K562 (cell line): ENCODE measurements at regions not wholly inside any gene's neighbourhood (a gene's known extent, or its start where the extent isn't known, plus 50 kb on each side); places are given as distances from the start of the nearest gene placed in this dataset.

Experiments used
- ATAC-seq: fragments of 200-7000 bp; cut with Tn5 transposase; 3 replicates; pipeline ENCODE4 v1.9.1; 2020; ENCODE audit warnings: moderate library complexity
- BruUV-seq: library from RNA; stranded (reverse); fragments of 400-500 nt; replicated peaks from 2 replicates; lab custom pipeline; 2021; lab: Mats Ljungman, UMichigan
- CTCF ChIA-PET: fragments of 300-600 bp; formaldehyde crosslinking; extraction: SDS; loops from one replicate; lab custom pipeline; 2021; ENCODE audit warnings: low intra/inter-chr PET ratio; lab: Yijun Ruan, JAX
- POLR2A ChIA-PET: fragments of 300-600, 350-650 bp; sonication (Branson Sonifier 250); formaldehyde crosslinking; extraction: SDS; loops from one replicate; lab custom pipeline; 2021; ENCODE audit warnings: antibody characterized with exemption, inconsistent platforms; lab: Yijun Ruan, JAX
- DNase-seq, 4 experiments: peaks; one replicate each; pipeline versions ENCODE4 v3.0.0 to v3.0.0-alpha.2; 2011 to 2018; ENCODE audit warnings: low spot score in 3 of 4, mixed read lengths in 3 of 4; ENCODE audit errors: extremely low read depth in 1 of 4
- FAIRE-seq: peaks from 2 replicates; lab custom pipeline; 2011; peaks lifted over from hg19 to GRCh38; lab: Jason Lieb, UNC
- H2AFZ ChIP-seq: 2 replicates; pipeline ENCODE4 v1.6.0; 2011; ENCODE audit warnings: low read depth, low read length, control low read depth, inconsistent platforms
- H3K27ac ChIP-seq: fragments of 200-600 bp; 3 replicates; pipeline ENCODE4 v1.8.0; 2011; ENCODE audit warnings: low read depth, mild to moderate bottlenecking, control low read depth, inconsistent platforms, low read length, moderate library complexity, mixed read lengths; ENCODE audit errors: extremely low read depth
- H3K27me3 ChIP-seq, 2 experiments: fragments of 300-600 bp in 1 of 2; 2 replicates in 1 of 2; 3 replicates in 1 of 2; pipeline versions ENCODE4 v1.6.0 to v1.8.0; 2011; ENCODE audit warnings: inconsistent platforms in 2 of 2, low read length in 2 of 2, mild to moderate bottlenecking in 1 of 2, mixed read lengths in 1 of 2, moderate library complexity in 1 of 2; ENCODE audit not compliant: control insufficient read depth in 2 of 2, insufficient read depth in 2 of 2
- H3K36me3 ChIP-seq: fragments of 300-600 bp; 3 replicates; pipeline ENCODE4 v1.8.0; 2011; ENCODE audit warnings: mild to moderate bottlenecking, low read length, inconsistent platforms; ENCODE audit not compliant: control insufficient read depth, insufficient read depth
- H3K4me1 ChIP-seq, 2 experiments: fragments of 200-600 bp in 1 of 2; replicated peaks in 1 of 2; 2 replicates in 1 of 2; 3 replicates in 1 of 2; pipeline versions ENCODE4 v1.5.1 to v1.8.0; 2011; ENCODE audit warnings: inconsistent platforms in 2 of 2, low read length in 2 of 2, mild to moderate bottlenecking in 1 of 2, mixed read lengths in 1 of 2, moderate library complexity in 1 of 2; ENCODE audit not compliant: control insufficient read depth in 2 of 2, insufficient read depth in 2 of 2
- H3K4me2 ChIP-seq: 2 replicates; pipeline ENCODE4 v1.6.1; 2011; ENCODE audit warnings: low read length, control low read depth, inconsistent platforms, mixed read lengths; ENCODE audit not compliant: insufficient read depth
- H3K4me3 ChIP-seq: fragments of 200-600 bp; sonication (generic), shearing (Covaris generic); 2 replicates; pipeline ENCODE4 v1.5.1; 2016; ENCODE audit warnings: control low read depth, inconsistent platforms
- H3K79me2 ChIP-seq: fragments of 200-600 bp; 3 replicates; pipeline ENCODE4 v1.8.0; 2011; ENCODE audit warnings: low read length, inconsistent platforms; ENCODE audit not compliant: control insufficient read depth, insufficient read depth
- H3K9ac ChIP-seq, 2 experiments: 2 replicates each; pipeline versions ENCODE4 v1.6.0 to v1.6.1; 2011; ENCODE audit warnings: low read depth in 2 of 2, low read length in 2 of 2, control low read depth in 1 of 2, inconsistent platforms in 1 of 2, mild to moderate bottlenecking in 1 of 2, mixed read lengths in 1 of 2; ENCODE audit not compliant: insufficient read depth in 1 of 2
- H3K9me1 ChIP-seq: one replicate; pipeline ENCODE4 v1.6.0; 2011; ENCODE audit warnings: inconsistent platforms, mild to moderate bottlenecking, low read length, moderate library complexity; ENCODE audit not compliant: control insufficient read depth, insufficient read depth
- H3K9me3 ChIP-seq: replicated peaks from 2 replicates; pipeline ENCODE4 v1.5.1; 2011; ENCODE audit warnings: low read depth, low read length, inconsistent platforms; ENCODE audit not compliant: control insufficient read depth, insufficient read depth
- H4K20me1 ChIP-seq: replicated peaks from 2 replicates; pipeline ENCODE4 v1.6.1; 2011; ENCODE audit warnings: low read length, inconsistent platforms, mixed read lengths; ENCODE audit not compliant: control insufficient read depth, insufficient read depth
- BRD4 ChIP-seq: fragments of 200-600 bp; sonication (generic); IDR thresholded peaks from 2 replicates; pipeline ENCODE4 v1.6.1; 2017; ENCODE audit warnings: inconsistent platforms
- CBX3 ChIP-seq, 2 experiments: IDR thresholded peaks; 1 replicate in 1 of 2; 2 replicates in 1 of 2; pipeline ENCODE4 v1.6.1; 2012; ENCODE audit warnings: inconsistent platforms in 2 of 2, low read length in 2 of 2, borderline replicate concordance in 1 of 2, control low read depth in 1 of 2
- COPS2 ChIP-seq: fragments of 450-650 bp; conservative IDR thresholded peaks from 2 replicates; pipeline ENCODE4 v1.6.1; 2016; ENCODE audit warnings: mild to moderate bottlenecking, moderate library complexity
- EP400 ChIP-seq: fragments of 450-650 bp; IDR thresholded peaks from 2 replicates; pipeline ENCODE4 v1.6.1; 2017; ENCODE audit warnings: antibody characterized with exemption, mild to moderate bottlenecking, moderate library complexity
- NR3C1 ChIP-seq: sonication (generic); formaldehyde crosslinking; IDR thresholded peaks from 2 replicates; pipeline ENCODE4 v1.8.1; 2022; ENCODE audit warnings: missing genetic modification reagents
- PCBP2 ChIP-seq: fragments of 200-400 bp; formaldehyde crosslinking; IDR thresholded peaks from 2 replicates; pipeline ENCODE4 v1.6.1; 2018; ENCODE audit warnings: low read length, low read depth, mild to moderate bottlenecking, moderate library complexity; ENCODE audit not compliant: poor library complexity, severe bottlenecking
- POLR2G ChIP-seq: fragments of 200-400 bp; formaldehyde crosslinking; IDR thresholded peaks from 2 replicates; pipeline ENCODE4 v1.6.1; 2017; ENCODE audit warnings: low read depth, mild to moderate bottlenecking, antibody characterized with exemption, low read length, moderate library complexity
- SRSF9 ChIP-seq: fragments of 200-400 bp; formaldehyde crosslinking; IDR thresholded peaks from 2 replicates; pipeline ENCODE4 v1.6.1; 2017; ENCODE audit warnings: low read depth, low read length, borderline replicate concordance
- TAF9B ChIP-seq: fragments of 450-650 bp; IDR thresholded peaks from 2 replicates; pipeline ENCODE4 v1.6.1; 2018; ENCODE audit warnings: mild to moderate bottlenecking; ENCODE audit not compliant: partially characterized antibody
- TRIM28 ChIP-seq: fragments of 450-650 bp; IDR thresholded peaks from 2 replicates; pipeline ENCODE4 v1.6.1; 2017
- ZBTB1 ChIP-seq: sonication (generic); formaldehyde crosslinking; IDR thresholded peaks from 2 replicates; pipeline ENCODE4 v1.8.1; 2023; ENCODE audit warnings: missing genetic modification reagents, low read depth, mild to moderate bottlenecking, borderline replicate concordance
- ZNF316 ChIP-seq: fragments of 450-650 bp; IDR thresholded peaks from 2 replicates; pipeline ENCODE4 v1.6.1; 2016
- ZNF586 ChIP-seq: fragments of 450-650 bp; formaldehyde crosslinking; conservative IDR thresholded peaks from 2 replicates; pipeline ENCODE4 v1.4.0; 2020; ENCODE audit warnings: mild to moderate bottlenecking, moderate library complexity
- WGBS: fragments of 100-300 bp; shearing (Covaris generic); methylation state at CpG from one replicate; pipeline ENCODE4 v1.1.6; 2016; ENCODE audit warnings: low coverage, mixed read lengths; ENCODE audit not compliant: insufficient coverage; ENCODE audit errors: missing lambda C conversion rate; 5-methylcytosine and 5-hydroxymethylcytosine counted together
- in situ Hi-C: fragments of 300-500 bp; cut with MboI; formaldehyde crosslinking; loops from 4 replicates; pipeline ENCODE4 v1.15.0; 2018; ENCODE audit warnings: inconsistent platforms, mixed read lengths
- intact Hi-C: fragments of 100-400 bp; cut with micrococcal nuclease; formaldehyde crosslinking; loops from 2 replicates; pipeline ENCODE4 v1.14.2; 2022
- TF ChIP-seq, protein P1 (sequence below): fragments of 450-650 bp; IDR thresholded peaks from 2 replicates; pipeline ENCODE4 v1.6.1; 2016
- TF ChIP-seq, protein P2 (sequence below), 2 experiments: fragments of 450-650 bp in 1 of 2; sonication (generic) in 1 of 2; formaldehyde crosslinking; conservative IDR thresholded peaks; 2 replicates each; pipeline versions ENCODE4 v1.4.0 to v1.8.1; 2020 to 2022; ENCODE audit warnings: mild to moderate bottlenecking in 1 of 2, missing genetic modification reagents in 1 of 2
- TF ChIP-seq, protein P3 (sequence below): fragments of 450-650 bp; IDR thresholded peaks from 2 replicates; pipeline ENCODE4 v1.6.1; 2016; ENCODE audit warnings: low read depth, mild to moderate bottlenecking, moderate library complexity

DNA sequence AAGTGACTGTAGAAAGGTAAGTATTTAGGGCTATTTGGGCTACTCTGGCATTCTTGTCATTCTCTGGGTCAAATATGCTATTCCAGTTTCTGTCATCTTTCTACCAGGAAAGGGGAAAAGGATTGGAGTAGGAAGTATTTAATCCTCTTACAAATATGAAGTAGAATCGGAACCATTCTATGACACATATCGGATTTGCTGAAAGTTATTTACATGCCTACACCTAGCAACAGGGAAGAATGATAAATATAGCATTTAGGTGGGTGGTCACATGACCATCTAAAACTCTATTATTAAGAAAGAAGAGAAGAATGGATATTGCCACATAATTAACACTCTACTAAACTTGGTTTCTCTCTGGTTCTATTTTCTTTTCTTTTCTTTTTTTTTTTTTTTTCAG is 1353.1 kb downstream of the ZPLD1 start:
- DNase-seq (no peak), ATAC-seq (no peak), FAIRE-seq (no peak)
- H3K36me3 ChIP-seq, result no peaks in the 10 kb centered on the region
- no peaks in the 10 kb centered on the region for H3K9me3 ChIP-seq
- H3K27me3 ChIP-seq, result no peaks in the 10 kb centered on the region
- in situ Hi-C loops (no loop called here), intact Hi-C loops (no loop called here)
- H4K20me1 ChIP-seq, result no peaks in the 10 kb centered on the region
- H3K4me2 ChIP-seq, result no peak overlapping the region
- no peak overlapping the region for H3K4me3 ChIP-seq
- no peak overlapping the region for H3K27ac ChIP-seq
- no TSS peak for BruUV-seq
- no peaks in the 10 kb centered on the region for H3K79me2 ChIP-seq
- TF ChIP-seq ZNF316, result no peak
- TF ChIP-seq, protein P1, sequence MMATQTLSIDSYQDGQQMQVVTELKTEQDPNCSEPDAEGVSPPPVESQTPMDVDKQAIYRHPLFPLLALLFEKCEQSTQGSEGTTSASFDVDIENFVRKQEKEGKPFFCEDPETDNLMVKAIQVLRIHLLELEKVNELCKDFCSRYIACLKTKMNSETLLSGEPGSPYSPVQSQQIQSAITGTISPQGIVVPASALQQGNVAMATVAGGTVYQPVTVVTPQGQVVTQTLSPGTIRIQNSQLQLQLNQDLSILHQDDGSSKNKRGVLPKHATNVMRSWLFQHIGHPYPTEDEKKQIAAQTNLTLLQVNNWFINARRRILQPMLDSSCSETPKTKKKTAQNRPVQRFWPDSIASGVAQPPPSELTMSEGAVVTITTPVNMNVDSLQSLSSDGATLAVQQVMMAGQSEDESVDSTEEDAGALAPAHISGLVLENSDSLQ, result no peak
- TF ChIP-seq CBX3 (IDR thresholded peaks at IDR 0.05; ENCODE audit: borderline replicate concordance in 1 of 2, low read length in 2 of 2), result no peak
- no peak for TF ChIP-seq ZBTB1 (CRISPR knock-in tag)
- TF ChIP-seq TRIM28, result no peak
- TF ChIP-seq NR3C1 (CRISPR knock-in tag), result no peak
- TF ChIP-seq POLR2G, result no peak
- TF ChIP-seq SRSF9, result no peak
- no peak for TF ChIP-seq EP400
- TF ChIP-seq PCBP2, result no peak
- TF ChIP-seq, protein P2, sequence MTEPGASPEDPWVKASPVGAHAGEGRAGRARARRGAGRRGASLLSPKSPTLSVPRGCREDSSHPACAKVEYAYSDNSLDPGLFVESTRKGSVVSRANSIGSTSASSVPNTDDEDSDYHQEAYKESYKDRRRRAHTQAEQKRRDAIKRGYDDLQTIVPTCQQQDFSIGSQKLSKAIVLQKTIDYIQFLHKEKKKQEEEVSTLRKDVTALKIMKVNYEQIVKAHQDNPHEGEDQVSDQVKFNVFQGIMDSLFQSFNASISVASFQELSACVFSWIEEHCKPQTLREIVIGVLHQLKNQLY (CRISPR knock-in tag; conservative IDR thresholded peaks at IDR 0.05), result no peak
- no peak for TF ChIP-seq COPS2
- no peak for TF ChIP-seq BRD4
- TF ChIP-seq, protein P3, sequence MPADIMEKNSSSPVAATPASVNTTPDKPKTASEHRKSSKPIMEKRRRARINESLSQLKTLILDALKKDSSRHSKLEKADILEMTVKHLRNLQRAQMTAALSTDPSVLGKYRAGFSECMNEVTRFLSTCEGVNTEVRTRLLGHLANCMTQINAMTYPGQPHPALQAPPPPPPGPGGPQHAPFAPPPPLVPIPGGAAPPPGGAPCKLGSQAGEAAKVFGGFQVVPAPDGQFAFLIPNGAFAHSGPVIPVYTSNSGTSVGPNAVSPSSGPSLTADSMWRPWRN, result no peak
- TF ChIP-seq ZNF586 (CRISPR knock-in tag), result no peak
- TF ChIP-seq TAF9B, result no peak
- 0% methylated on average over 1 of the region's 2 CpGs for WGBS
- H3K9ac ChIP-seq, result no peak overlapping the region
- H3K9me1 ChIP-seq, result no peaks in the 10 kb centered on the region
- no peaks in the 10 kb centered on the region for H3K4me1 ChIP-seq
- ChIA-PET POLR2A (no interaction called here), CTCF (no interaction called here)
- H2AFZ ChIP-seq, result no peak overlapping the region
